Suppressor macrophage treated with lipopolysaccharide for 1 hour (primary cell): ENCODE measurements at regions not wholly inside any gene's neighbourhood (a gene's known extent, or its start where the extent isn't known, plus 50 kb on each side); places are given as distances from the start of the nearest gene placed in this dataset.

Source experiments
- DNase-seq, 3 donors: peaks; one replicate each; pipeline ENCODE4 v3.0.0-alpha.2; 2020 to 2022

- DNase-seq: no peak
These were observed 384.0 kb downstream of the TMA16 start for GRCh38 chr4:163878336-163879121.

- no peak for DNase-seq
These were observed 397.9 kb downstream of the TMA16 start for GRCh38 chr4:163892417-163892816.

GRCh38 chr4:163895378-163896005 lies 401.0 kb downstream of the TMA16 start:
- no peak for DNase-seq

- no peak for DNase-seq
These were observed 406.8 kb downstream of the TMA16 start for GRCh38 chr4:163901319-163901718.

GRCh38 chr4:163902417-163902816 lies 407.9 kb downstream of the TMA16 start:
- no peak for DNase-seq

GRCh38 chr4:163911891-163912290 lies 417.4 kb downstream of the TMA16 start:
- no peak for DNase-seq

GRCh38 chr4:163913571-163913970 lies 419.1 kb downstream of the TMA16 start:
- no peak for DNase-seq

GRCh38 chr4:163915896-163916295 lies 421.4 kb downstream of the TMA16 start:
- DNase-seq: no peak

- DNase-seq: no peak
These were observed 425.9 kb downstream of the TMA16 start for GRCh38 chr4:163920426-163920825.

GRCh38 chr4:163922302-163922701 lies 427.8 kb downstream of the TMA16 start:
- DNase-seq: no peak

- no peak for DNase-seq
These were observed 428.6 kb downstream of the TMA16 start for GRCh38 chr4:163923092-163923491.

GRCh38 chr4:163930086-163930485 lies 435.6 kb downstream of the TMA16 start:
- DNase-seq: no peak

- no peak for DNase-seq
These were observed 438.0 kb downstream of the TMA16 start for GRCh38 chr4:163932504-163932903.

- DNase-seq: no peak
These were observed 445.1 kb downstream of the TMA16 start for GRCh38 chr4:163939597-163939996.

- DNase-seq: no peak
These were observed 446.9 kb downstream of the TMA16 start for GRCh38 chr4:163941221-163941905.

- DNase-seq: no peak
These were observed 454.5 kb downstream of the TMA16 start for GRCh38 chr4:163948920-163949455.

GRCh38 chr4:163949976-163950601 lies 455.6 kb downstream of the TMA16 start:
- DNase-seq: no peak

GRCh38 chr4:163955288-163955687 lies 460.8 kb downstream of the TMA16 start:
- DNase-seq: no peak

GRCh38 chr4:163958751-163959150 lies 464.3 kb downstream of the TMA16 start:
- DNase-seq: no peak

- DNase-seq: no peak
These were observed 465.4 kb downstream of the TMA16 start for GRCh38 chr4:163959932-163960331.

- DNase-seq: no peak
These were observed 472.1 kb downstream of the TMA16 start for GRCh38 chr4:163966612-163967011.

GRCh38 chr4:163967263-163967662 lies 472.8 kb downstream of the TMA16 start:
- DNase-seq: no peak

GRCh38 chr4:163967710-163968109 lies 473.2 kb downstream of the TMA16 start:
- DNase-seq: no peak
